Neural progenitor cell (in vitro differentiated cells): ENCODE measurements at regions not wholly inside any gene's neighbourhood (a gene's known extent, or its start where the extent isn't known, plus 50 kb on each side); places are given as distances from the start of the nearest gene placed in this dataset.

Experiments used
- DNase-seq: peaks from one replicate; pipeline ENCODE4 v3.0.0-alpha.2; 2016; ENCODE audit warnings: low spot score
- H2AFZ ChIP-seq: fragments of 200-600 bp; sonication (generic); replicated peaks from 2 replicates; pipeline ENCODE4 v1.6.1; 2016; ENCODE audit warnings: antibody characterized with exemption
- H3F3A ChIP-seq: fragments of 200-600 bp; sonication (generic); 2 replicates; pipeline ENCODE4 v1.6.1; 2016; ENCODE audit warnings: antibody characterized with exemption, low read depth
- H3K27ac ChIP-seq: fragments of 200-600 bp; sonication (generic); 2 replicates; pipeline ENCODE4 v1.5.1; 2016; ENCODE audit warnings: mild to moderate bottlenecking
- H3K27me3 ChIP-seq: fragments of 200-600 bp; sonication (generic); 2 replicates; pipeline ENCODE4 v1.6.1; 2016; ENCODE audit warnings: mild to moderate bottlenecking, moderate library complexity
- H3K36me3 ChIP-seq: fragments of 200-600 bp; sonication (generic); 2 replicates; pipeline ENCODE4 v1.5.1; 2016
- H3K4me1 ChIP-seq: fragments of 200-600 bp; sonication (generic); 2 replicates; pipeline ENCODE4 v1.6.1; 2016; ENCODE audit warnings: mixed run types
- H3K4me2 ChIP-seq: fragments of 200-600 bp; sonication (generic); 2 replicates; pipeline ENCODE4 v1.6.1; 2016
- H3K4me3 ChIP-seq: fragments of 200-600 bp; sonication (generic); 2 replicates; pipeline ENCODE4 v1.5.1; 2016
- H3K79me2 ChIP-seq: fragments of 200-600 bp; sonication (generic); 2 replicates; pipeline ENCODE4 v1.6.1; 2016; ENCODE audit warnings: low read depth
- H3K9ac ChIP-seq: fragments of 200-600 bp; sonication (generic); 2 replicates; pipeline ENCODE4 v1.6.1; 2016
- H3K9me3 ChIP-seq: fragments of 200-600 bp; sonication (generic); 2 replicates; pipeline ENCODE4 v1.5.1; 2016; ENCODE audit warnings: low read depth
- H4K20me1 ChIP-seq: fragments of 200-600 bp; sonication (generic); 2 replicates; pipeline ENCODE4 v1.6.1; 2016; ENCODE audit warnings: low read depth
- H3K27ac Mint-ChIP-seq: 3 replicates; pipeline ENCODE4 v1.8.0; 2021; ENCODE audit warnings: mixed read lengths
- H3K27me3 Mint-ChIP-seq: 2 replicates; pipeline ENCODE4 v1.8.0; 2022; ENCODE audit warnings: low read depth, mild to moderate bottlenecking, inconsistent platforms, moderate library complexity, mixed read lengths; ENCODE audit not compliant: insufficient read depth
- H3K36me3 Mint-ChIP-seq: 3 replicates; pipeline ENCODE4 v1.8.0; 2021; ENCODE audit warnings: mixed read lengths
- H3K4me1 Mint-ChIP-seq: 3 replicates; pipeline ENCODE4 v1.8.0; 2021; ENCODE audit warnings: mixed read lengths
- H3K4me3 Mint-ChIP-seq: 3 replicates; pipeline ENCODE4 v1.8.0; 2021; ENCODE audit warnings: mild to moderate bottlenecking, moderate library complexity, mixed read lengths
- H3K9me3 Mint-ChIP-seq: 3 replicates; pipeline ENCODE4 v1.8.0; 2020; ENCODE audit warnings: mixed read lengths
- CTCF ChIP-seq: fragments of 200-600 bp; sonication (generic); IDR thresholded peaks from 2 replicates; pipeline ENCODE4 v1.5.1; 2017; ENCODE audit warnings: antibody characterized with exemption, mild to moderate bottlenecking
- EZH2 ChIP-seq: fragments of 200-600 bp; sonication (generic); IDR thresholded peaks from 2 replicates; pipeline ENCODE4 v1.6.1; 2017; ENCODE audit warnings: antibody characterized with exemption, mild to moderate bottlenecking, moderate library complexity
- EZH2phosphoT487 ChIP-seq: fragments of 200-600 bp; sonication (generic); IDR thresholded peaks from 2 replicates; pipeline ENCODE4 v1.6.1; 2017; ENCODE audit warnings: antibody characterized with exemption

- DNase-seq = no peak
- no peaks in the 10 kb centered on the region for H3K4me1 Mint-ChIP-seq
- Histone ChIP-seq H3K36me3 (no peaks in the 10 kb centered on the region), H3K27ac (no peak overlapping the region), H3K9me3 (no peaks in the 10 kb centered on the region), H2AFZ (no peak overlapping the region), H3K27me3 (no peaks in the 10 kb centered on the region), H3K4me1 (no peaks in the 10 kb centered on the region), H4K20me1 (no peaks in the 10 kb centered on the region), H3K4me2 (no peak overlapping the region), H3F3A (no peaks in the 10 kb centered on the region), H3K9ac (no peak overlapping the region), H3K4me3 (no peak overlapping the region), H3K79me2 (no peaks in the 10 kb centered on the region)
- no peak overlapping the region for H3K4me3 Mint-ChIP-seq
- H3K27ac Mint-ChIP-seq = peak overlapping the region; percentile 21
- no peaks in the 10 kb centered on the region for H3K9me3 Mint-ChIP-seq
- H3K36me3 Mint-ChIP-seq = no peaks in the 10 kb centered on the region
- TF ChIP-seq EZH2phosphoT487 (no peak), CTCF (no peak), EZH2 (no peak)
- no peaks in the 10 kb centered on the region for H3K27me3 Mint-ChIP-seq
Observed at GRCh38 chr2:228321015-228321414, 139.5 kb upstream of the SPHKAP start.

GRCh38 chr2:228318218-228318617 lies 136.7 kb upstream of the SPHKAP start:
- Histone ChIP-seq H3K4me2 (no peak overlapping the region), H3K36me3 (no peaks in the 10 kb centered on the region), H3K79me2 (no peaks in the 10 kb centered on the region), H3K27me3 (no peaks in the 10 kb centered on the region), H3K4me3 (no peak overlapping the region), H2AFZ (peak overlapping the region; percentile 59), H4K20me1 (no peaks in the 10 kb centered on the region), H3K27ac (no peak overlapping the region), H3K9me3 (no peaks in the 10 kb centered on the region), H3K4me1 (no peaks in the 10 kb centered on the region), H3K9ac (no peak overlapping the region), H3F3A (no peaks in the 10 kb centered on the region)
- Mint-ChIP-seq H3K4me3 (no peak overlapping the region), H3K9me3 (no peaks in the 10 kb centered on the region), H3K36me3 (no peaks in the 10 kb centered on the region), H3K27me3 (no peaks in the 10 kb centered on the region), H3K4me1 (no peaks in the 10 kb centered on the region), H3K27ac (no peak overlapping the region)
- peak; percentile 60 for DNase-seq
- TF ChIP-seq CTCF = peak; percentile 67
- no peak for TF ChIP-seq EZH2phosphoT487

GRCh38 chr2:228312172-228312571 lies 130.7 kb upstream of the SPHKAP start:
- Histone ChIP-seq H4K20me1 (no peaks in the 10 kb centered on the region), H3K36me3 (no peaks in the 10 kb centered on the region), H2AFZ (no peak overlapping the region), H3K9me3 (no peaks in the 10 kb centered on the region), H3K27me3 (no peaks in the 10 kb centered on the region), H3K4me2 (no peak overlapping the region), H3K9ac (no peak overlapping the region), H3K27ac (no peak overlapping the region), H3F3A (no peaks in the 10 kb centered on the region), H3K4me1 (no peaks in the 10 kb centered on the region), H3K79me2 (no peaks in the 10 kb centered on the region), H3K4me3 (no peak overlapping the region)
- Mint-ChIP-seq H3K4me3 (no peak overlapping the region), H3K36me3 (no peaks in the 10 kb centered on the region), H3K4me1 (no peaks in the 10 kb centered on the region), H3K27me3 (no peaks in the 10 kb centered on the region), H3K27ac (no peak overlapping the region), H3K9me3 (no peaks in the 10 kb centered on the region)
- no peak for DNase-seq
- no peak for TF ChIP-seq EZH2
- TF ChIP-seq CTCF = no peak
- no peak for TF ChIP-seq EZH2phosphoT487

- no peaks in the 10 kb centered on the region for H3K36me3 Mint-ChIP-seq
- Histone ChIP-seq H2AFZ (no peak overlapping the region), H3K9me3 (no peaks in the 10 kb centered on the region), H3K27ac (no peak overlapping the region), H3K9ac (no peak overlapping the region), H3F3A (no peaks in the 10 kb centered on the region), H3K79me2 (no peaks in the 10 kb centered on the region), H4K20me1 (no peaks in the 10 kb centered on the region), H3K4me2 (no peak overlapping the region), H3K4me1 (no peaks in the 10 kb centered on the region), H3K4me3 (no peak overlapping the region), H3K27me3 (no peaks in the 10 kb centered on the region), H3K36me3 (no peaks in the 10 kb centered on the region)
- H3K9me3 Mint-ChIP-seq = no peaks in the 10 kb centered on the region
- TF ChIP-seq EZH2 (no peak), EZH2phosphoT487 (no peak), CTCF (no peak)
- no peaks in the 10 kb centered on the region for H3K4me1 Mint-ChIP-seq
- H3K27ac Mint-ChIP-seq = no peak overlapping the region
- H3K4me3 Mint-ChIP-seq = no peak overlapping the region
- H3K27me3 Mint-ChIP-seq = no peaks in the 10 kb centered on the region
- no peak for DNase-seq
Observed at GRCh38 chr2:228303960-228304359, 122.5 kb upstream of the SPHKAP start.
